GM12878 (cell line): ENCODE measurements at regions not wholly inside any gene's neighbourhood (a gene's known extent, or its start where the extent isn't known, plus 50 kb on each side); places are given as distances from the start of the nearest gene placed in this dataset.

ENCODE experiments used
- ATAC-seq: fragments of 200-7000 bp; cut with Tn5 transposase; 3 replicates; pipeline ENCODE4 v1.9.1; 2020; ENCODE audit warnings: mild to moderate bottlenecking, moderate library complexity
- BruUV-seq: library from RNA; stranded (reverse); fragments of 400-500 nt; replicated peaks from 2 replicates; lab custom pipeline; 2021; lab: Mats Ljungman, UMichigan
- CTCF ChIA-PET: fragments of 300-600 bp; sonication (Branson Sonifier 250); formaldehyde crosslinking; extraction: SDS; loops from one replicate; lab custom pipeline; 2021; ENCODE audit warnings: inconsistent platforms; lab: Yijun Ruan, JAX
- POLR2A ChIA-PET: fragments of 350-600 bp; formaldehyde crosslinking; extraction: SDS; loops from one replicate; lab custom pipeline; 2021; ENCODE audit warnings: inconsistent platforms; lab: Charles Lee
- RAD21 ChIA-PET: fragments of 300-600 bp; sonication (Branson Sonifier 250); formaldehyde crosslinking; loops from one replicate; lab custom pipeline; 2023; ENCODE audit warnings: antibody characterized with exemption; ENCODE audit not compliant: unreplicated experiment; lab: Charles Lee
- SMC1A ChIA-PET: fragments of 300-600 bp; sonication (Branson Sonifier 250); formaldehyde crosslinking; loops from one replicate; lab custom pipeline; 2023; ENCODE audit not compliant: unreplicated experiment, uncharacterized antibody; lab: Charles Lee
- DNase-seq: peaks from one replicate; pipeline ENCODE4 v3.0.0-alpha.2; 2011; ENCODE audit warnings: low read depth, low spot score
- FAIRE-seq: peaks from 3 replicates; lab custom pipeline; 2011; peaks lifted over from hg19 to GRCh38; lab: Jason Lieb, UNC
- H2AFZ ChIP-seq: 2 replicates; pipeline ENCODE4 v1.6.0; 2011; ENCODE audit warnings: low read depth, low read length, control low read depth; ENCODE audit not compliant: control insufficient read depth
- H3K27ac ChIP-seq: 2 replicates; pipeline ENCODE4 v1.5.1; 2011; ENCODE audit warnings: control low read depth; ENCODE audit not compliant: control insufficient read depth, insufficient read depth
- H3K27me3 ChIP-seq, 2 experiments: replicated peaks in 1 of 2; 2 replicates each; pipeline versions ENCODE4 v1.6.0 to v1.6.1; 2011; ENCODE audit warnings: low read length in 1 of 2; ENCODE audit not compliant: control insufficient read depth in 2 of 2, insufficient read depth in 2 of 2
- H3K36me3 ChIP-seq, 2 experiments: 2 replicates each; pipeline ENCODE4 v1.5.1; 2011; ENCODE audit warnings: low read length in 1 of 2; ENCODE audit not compliant: control insufficient read depth in 2 of 2, insufficient read depth in 2 of 2
- H3K4me1 ChIP-seq: 2 replicates; pipeline ENCODE4 v1.6.1; 2011; ENCODE audit warnings: mild to moderate bottlenecking, low read length, moderate library complexity, mixed read lengths; ENCODE audit not compliant: control insufficient read depth, insufficient read depth
- H3K4me2 ChIP-seq: 2 replicates; pipeline ENCODE4 v1.6.0; 2011; ENCODE audit warnings: control low read depth; ENCODE audit not compliant: control insufficient read depth, insufficient read depth
- H3K4me3 ChIP-seq: fragments of 200-600 bp; sonication (generic); 2 replicates; pipeline ENCODE4 v1.5.1; 2016
- H3K79me2 ChIP-seq: 2 replicates; pipeline ENCODE4 v1.6.0; 2011; ENCODE audit warnings: low read length; ENCODE audit not compliant: control insufficient read depth, insufficient read depth
- H3K9ac ChIP-seq: 2 replicates; pipeline ENCODE4 v1.8.0; 2011; ENCODE audit warnings: low read length, control low read depth, mixed read lengths; ENCODE audit not compliant: control insufficient read depth, insufficient read depth
- H3K9me3 ChIP-seq: replicated peaks from 3 replicates; pipeline ENCODE4 v1.5.1; 2011; ENCODE audit warnings: mild to moderate bottlenecking, low read length; ENCODE audit not compliant: control insufficient read depth, insufficient read depth
- H4K20me1 ChIP-seq: 2 replicates; pipeline ENCODE4 v1.6.0; 2011; ENCODE audit not compliant: control insufficient read depth, insufficient read depth
- CREB1 ChIP-seq: IDR thresholded peaks from 2 replicates; pipeline ENCODE4 v1.6.1; 2012; ENCODE audit warnings: low read depth, mild to moderate bottlenecking, inconsistent platforms
- EGR1 ChIP-seq, 2 experiments: IDR thresholded peaks; 1 replicate in 1 of 2; 2 replicates in 1 of 2; pipeline ENCODE4 v1.6.1; 2011 to 2012; ENCODE audit warnings: low read depth in 2 of 2, low read length in 2 of 2, borderline replicate concordance in 1 of 2, mild to moderate bottlenecking in 1 of 2, moderate library complexity in 1 of 2
- GATAD2B ChIP-seq: fragments of 450-650 bp; conservative IDR thresholded peaks from 2 replicates; pipeline ENCODE4 v1.6.1; 2017; ENCODE audit warnings: low read depth, mild to moderate bottlenecking, moderate library complexity
- KAT2A ChIP-seq: conservative IDR thresholded peaks from 2 replicates; pipeline ENCODE4 v1.6.1; 2011; ENCODE audit warnings: low read depth, low read length; ENCODE audit not compliant: control insufficient read depth
- LARP7 ChIP-seq: fragments of 450-650 bp; IDR thresholded peaks from 2 replicates; pipeline ENCODE4 v1.6.1; 2017; ENCODE audit warnings: mild to moderate bottlenecking
- MEF2B ChIP-seq: fragments of 450-650 bp; IDR thresholded peaks from 2 replicates; pipeline ENCODE4 v1.6.1; 2018; ENCODE audit warnings: mild to moderate bottlenecking, moderate library complexity; ENCODE audit not compliant: partially characterized antibody, poor library complexity, severe bottlenecking
- PBX3 ChIP-seq: IDR thresholded peaks from 2 replicates; pipeline ENCODE4 v1.6.1; 2011; ENCODE audit warnings: mild to moderate bottlenecking, low read depth, low read length, moderate library complexity; ENCODE audit not compliant: insufficient replicate concordance
- RB1 ChIP-seq: fragments of 450-650 bp; formaldehyde crosslinking; IDR thresholded peaks from 2 replicates; pipeline ENCODE4 v1.6.1; 2017; ENCODE audit warnings: mild to moderate bottlenecking, borderline replicate concordance
- RBBP5 ChIP-seq: fragments of 200-600 bp; sonication (generic); conservative IDR thresholded peaks from 2 replicates; pipeline ENCODE4 v1.6.1; 2016
- RFX5 ChIP-seq: IDR thresholded peaks from 2 replicates; pipeline ENCODE4 v1.6.1; 2011; ENCODE audit warnings: low read depth, low read length, improper control_type of control experiment
- ZBED1 ChIP-seq: IDR thresholded peaks from 2 replicates; pipeline ENCODE4 v1.6.1; 2016; ENCODE audit warnings: borderline replicate concordance
- ZNF207 ChIP-seq: fragments of 450-650 bp; IDR thresholded peaks from 2 replicates; pipeline ENCODE4 v1.6.1; 2014; ENCODE audit warnings: antibody characterized with exemption, mild to moderate bottlenecking, borderline replicate concordance
- ZNF384 ChIP-seq: IDR thresholded peaks from 2 replicates; pipeline ENCODE4 v1.6.1; 2012; ENCODE audit warnings: low read depth, mild to moderate bottlenecking, low read length, improper control_type of control experiment, borderline replicate concordance
- WGBS: methylation state at CpG from one replicate; pipeline ENCODE4 v1.1.6; 2016; ENCODE audit warnings: low lambda C conversion rate; ENCODE audit not compliant: insufficient replicate concordance, insufficient coverage; ENCODE audit errors: missing lambda C conversion rate; 5-methylcytosine and 5-hydroxymethylcytosine counted together
- in situ Hi-C: fragments of 300-500 bp; cut with MboI; formaldehyde crosslinking; loops from 9 replicates; pipeline ENCODE4 v1.14.3; 2018; ENCODE audit warnings: mixed read lengths
- intact Hi-C: fragments of 100-400 bp; cut with micrococcal nuclease; formaldehyde crosslinking; loops from one replicate; pipeline ENCODE4 v1.14.2; 2022; ENCODE audit not compliant: unreplicated experiment
- TF ChIP-seq, protein P1 (sequence below): fragments of 450-650 bp; IDR thresholded peaks from 2 replicates; pipeline ENCODE4 v1.6.1; 2018; ENCODE audit warnings: borderline replicate concordance, mild to moderate bottlenecking; ENCODE audit not compliant: partially characterized antibody
- TF ChIP-seq, protein P2 (sequence below): IDR thresholded peaks from 2 replicates; pipeline ENCODE4 v1.6.1; 2011; ENCODE audit warnings: low read depth, low read length, improper control_type of control experiment, borderline replicate concordance

- TF ChIP-seq, protein P1, sequence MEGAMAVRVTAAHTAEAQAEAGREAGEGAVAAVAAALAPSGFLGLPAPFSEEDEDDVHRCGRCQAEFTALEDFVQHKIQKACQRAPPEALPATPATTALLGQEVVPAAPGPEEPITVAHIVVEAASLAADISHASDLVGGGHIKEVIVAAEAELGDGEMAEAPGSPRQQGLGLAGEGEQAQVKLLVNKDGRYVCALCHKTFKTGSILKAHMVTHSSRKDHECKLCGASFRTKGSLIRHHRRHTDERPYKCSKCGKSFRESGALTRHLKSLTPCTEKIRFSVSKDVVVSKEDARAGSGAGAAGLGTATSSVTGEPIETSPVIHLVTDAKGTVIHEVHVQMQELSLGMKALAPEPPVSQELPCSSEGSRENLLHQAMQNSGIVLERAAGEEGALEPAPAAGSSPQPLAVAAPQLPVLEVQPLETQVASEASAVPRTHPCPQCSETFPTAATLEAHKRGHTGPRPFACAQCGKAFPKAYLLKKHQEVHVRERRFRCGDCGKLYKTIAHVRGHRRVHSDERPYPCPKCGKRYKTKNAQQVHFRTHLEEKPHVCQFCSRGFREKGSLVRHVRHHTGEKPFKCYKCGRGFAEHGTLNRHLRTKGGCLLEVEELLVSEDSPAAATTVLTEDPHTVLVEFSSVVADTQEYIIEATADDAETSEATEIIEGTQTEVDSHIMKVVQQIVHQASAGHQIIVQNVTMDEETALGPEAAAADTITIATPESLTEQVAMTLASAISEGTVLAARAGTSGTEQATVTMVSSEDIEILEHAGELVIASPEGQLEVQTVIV: no peak
These were observed 230.4 kb upstream of the KCNH8 start (continued) for GRCh38 chr3:18917923-18918322.

DNA sequence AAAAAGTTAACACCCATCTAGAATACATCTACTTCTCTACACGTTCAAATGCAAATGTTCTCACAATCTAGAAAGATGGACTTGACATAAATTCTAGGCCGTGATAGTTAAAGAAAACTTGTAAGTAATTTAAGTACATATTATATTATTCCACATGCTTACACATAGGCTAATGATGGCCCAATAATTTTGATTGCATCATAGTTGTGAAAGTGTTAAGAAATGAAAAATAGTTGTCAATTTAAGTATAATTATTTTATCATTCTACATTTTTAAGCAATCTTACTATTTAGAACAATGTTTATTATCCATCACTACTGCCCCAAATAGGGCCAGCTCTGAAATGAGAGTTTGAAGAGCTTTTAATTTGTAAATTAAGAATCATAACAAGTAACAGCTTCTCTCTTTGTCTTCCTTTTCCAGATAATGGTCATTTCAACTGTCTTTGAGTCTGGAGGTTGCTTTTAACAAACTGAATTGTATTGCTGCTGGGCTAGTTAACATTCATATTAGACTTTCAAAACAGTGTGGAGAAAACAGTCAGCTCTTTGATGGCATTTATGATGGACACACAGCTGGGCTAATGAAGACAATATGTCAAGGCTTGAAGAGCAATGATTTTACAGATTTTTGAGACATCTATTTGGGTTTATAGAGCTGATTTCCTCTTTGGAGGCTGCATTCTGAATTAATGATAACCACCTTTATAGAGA is 246.1 kb upstream of the KCNH8 start:
- FAIRE-seq: no peak

More for the DNA sequence above, 246.1 kb upstream of the KCNH8 start:
- DNase-seq: no peak
- Histone ChIP-seq H3K36me3 (no peaks in the 10 kb centered on the region), H3K9me3 (no peaks in the 10 kb centered on the region), H3K9ac (no peak overlapping the region), H3K79me2 (no peaks in the 10 kb centered on the region), H3K4me1 (no peaks in the 10 kb centered on the region), H3K27ac (no peak overlapping the region), H3K4me2 (no peak overlapping the region), H4K20me1 (no peaks in the 10 kb centered on the region), H2AFZ (no peak overlapping the region), H3K4me3 (no peak overlapping the region), H3K27me3 (no peaks in the 10 kb centered on the region; a peak in 1 of 4 replicates)
- no peak for TF ChIP-seq RFX5
- TF ChIP-seq PBX3: no peak
- TF ChIP-seq KAT2A: no peak
- no peak for TF ChIP-seq ZBED1
- no peak for TF ChIP-seq GATAD2B
- no peak for TF ChIP-seq ZNF384
- no peak for TF ChIP-seq LARP7
- no peak for TF ChIP-seq RBBP5
- TF ChIP-seq RB1: no peak
- no peak for TF ChIP-seq CREB1
- TF ChIP-seq MEF2B: no peak
- TF ChIP-seq EGR1 (IDR thresholded peaks at IDR 0.05; ENCODE audit: borderline replicate concordance in 1 of 2, low read depth in 2 of 2, low read length in 2 of 2): no peak
- TF ChIP-seq, protein P2, sequence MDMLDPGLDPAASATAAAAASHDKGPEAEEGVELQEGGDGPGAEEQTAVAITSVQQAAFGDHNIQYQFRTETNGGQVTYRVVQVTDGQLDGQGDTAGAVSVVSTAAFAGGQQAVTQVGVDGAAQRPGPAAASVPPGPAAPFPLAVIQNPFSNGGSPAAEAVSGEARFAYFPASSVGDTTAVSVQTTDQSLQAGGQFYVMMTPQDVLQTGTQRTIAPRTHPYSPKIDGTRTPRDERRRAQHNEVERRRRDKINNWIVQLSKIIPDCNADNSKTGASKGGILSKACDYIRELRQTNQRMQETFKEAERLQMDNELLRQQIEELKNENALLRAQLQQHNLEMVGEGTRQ: no peak
- TF ChIP-seq ZNF207: no peak
- intact Hi-C loops: no loop called here
- SMC1A ChIA-PET: interaction anchor here (0.7 to 1.5 kb wide), 2 partner anchors 9 to 14 kb away, joined by 3 read pairs; no protein-coding TSS in a partner anchor
- RAD21 ChIA-PET: no interaction called here
- POLR2A ChIA-PET: no interaction called here
- in situ Hi-C loops: no loop called here
- no TSS peak for BruUV-seq
- CTCF ChIA-PET: interaction anchor here (1.4 to 1.5 kb wide), 2 partner anchors 13 to 15 kb away, joined by 3 to 4 read pairs; no protein-coding TSS in a partner anchor
- WGBS: 34% methylated on average over 2 of the region's 2 CpGs
- ATAC-seq: no peak
